Endothelial cell of umbilical vein (primary cell): ENCODE measurements at regions not wholly inside any gene's neighbourhood (a gene's known extent, or its start where the extent isn't known, plus 50 kb on each side); places are given as distances from the start of the nearest gene placed in this dataset.

Experiments
- BruUV-seq: library from RNA; stranded (reverse); fragments of 400-500 nt; replicated peaks from 2 replicates; lab custom pipeline; 2021; lab: Mats Ljungman, UMichigan
- CTCF ChIA-PET: fragments of 300-600, 350-600 bp; sonication (Branson Sonifier 250); formaldehyde crosslinking; loops from one replicate; lab custom pipeline; 2021; ENCODE audit warnings: antibody characterized with exemption, inconsistent platforms; lab: Charles Lee
- POLR2A ChIA-PET: fragments of 300-600, 350-600 bp; sonication (Branson Sonifier 250); formaldehyde crosslinking; loops from one replicate; lab custom pipeline; 2021; ENCODE audit warnings: antibody characterized with exemption, inconsistent platforms; lab: Charles Lee
- DNase-seq: peaks from one replicate; pipeline ENCODE4 v3.0.0-alpha.2; 2011; ENCODE audit warnings: low read depth, low spot score
- FAIRE-seq: peaks from 2 replicates; lab custom pipeline; 2011; peaks lifted over from hg19 to GRCh38; lab: Jason Lieb, UNC
- H2AFZ ChIP-seq: 2 replicates; pipeline ENCODE4 v1.6.0; 2012; ENCODE audit warnings: low read depth, low read length, control low read depth, inconsistent platforms
- H3K27ac ChIP-seq: 2 replicates; pipeline ENCODE4 v1.5.1; 2011; ENCODE audit warnings: low read depth, mild to moderate bottlenecking, control low read depth, low read length, moderate library complexity; ENCODE audit not compliant: insufficient read depth
- H3K27me3 ChIP-seq, 2 experiments: 2 replicates each; pipeline versions ENCODE4 v1.6.0 to v1.6.1; 2011; ENCODE audit warnings: low read length in 2 of 2, mixed read lengths in 1 of 2; ENCODE audit not compliant: control insufficient read depth in 2 of 2, insufficient read depth in 2 of 2
- H3K36me3 ChIP-seq, 2 experiments: 2 replicates in 1 of 2; 3 replicates in 1 of 2; pipeline ENCODE4 v1.5.1; 2011; ENCODE audit warnings: low read length in 2 of 2, mild to moderate bottlenecking in 1 of 2, moderate library complexity in 1 of 2; ENCODE audit not compliant: control insufficient read depth in 2 of 2, insufficient read depth in 2 of 2; ENCODE audit errors: extremely low read depth in 1 of 2
- H3K4me1 ChIP-seq: 3 replicates; pipeline ENCODE4 v1.5.1; 2011; ENCODE audit warnings: mild to moderate bottlenecking, low read length; ENCODE audit not compliant: control insufficient read depth, insufficient read depth; ENCODE audit errors: extremely low read depth
- H3K4me2 ChIP-seq: 2 replicates; pipeline ENCODE4 v1.6.1; 2011; ENCODE audit warnings: low read length, control low read depth, mixed read lengths; ENCODE audit not compliant: insufficient read depth
- H3K4me3 ChIP-seq, 3 experiments: fragments of 200-600 bp in 1 of 3; sonication (generic), shearing (Covaris generic) in 1 of 3; replicated peaks in 1 of 3; 2 replicates each; pipeline ENCODE4 v1.5.1; 2011 to 2016; ENCODE audit warnings: control low read depth in 3 of 3, low read length in 3 of 3, mild to moderate bottlenecking in 2 of 3, inconsistent platforms in 1 of 3, low read depth in 1 of 3, moderate library complexity in 1 of 3; ENCODE audit not compliant: insufficient read depth in 1 of 3
- H3K79me2 ChIP-seq: 2 replicates; pipeline ENCODE4 v1.6.0; 2012; ENCODE audit warnings: low read length, inconsistent platforms; ENCODE audit not compliant: control insufficient read depth, insufficient read depth
- H3K9ac ChIP-seq: replicated peaks from 2 replicates; pipeline ENCODE3; 2011; ENCODE audit warnings: low read length, control low read depth; ENCODE audit not compliant: insufficient read depth; ENCODE audit errors: extremely low read depth
- H3K9me1 ChIP-seq: replicated peaks from 3 replicates; pipeline ENCODE4 v1.6.0; 2011; ENCODE audit warnings: mild to moderate bottlenecking, low read length; ENCODE audit not compliant: control insufficient read depth, insufficient read depth; ENCODE audit errors: extremely low read depth
- H3K9me3 ChIP-seq: replicated peaks from 2 replicates; pipeline ENCODE4 v1.5.1; 2012; ENCODE audit warnings: low read length, inconsistent platforms; ENCODE audit not compliant: control insufficient read depth, insufficient read depth
- H4K20me1 ChIP-seq: replicated peaks from 2 replicates; pipeline ENCODE3; 2011; ENCODE audit warnings: mild to moderate bottlenecking, low read length; ENCODE audit not compliant: control insufficient read depth, insufficient read depth; ENCODE audit errors: extremely low read depth
- CTCF ChIP-seq, 2 donors: IDR thresholded peaks; 1 replicate in 1 of 2; 2 replicates in 1 of 2; pipeline ENCODE4 v1.5.1; 2011; ENCODE audit warnings: low read length in 2 of 2, mild to moderate bottlenecking in 2 of 2, moderate library complexity in 2 of 2, control low read depth in 1 of 2, inconsistent platforms in 1 of 2, low read depth in 1 of 2; ENCODE audit not compliant: insufficient read depth in 1 of 2; ENCODE audit errors: extremely low read depth in 1 of 2
- EZH2 ChIP-seq: IDR thresholded peaks from 2 replicates; pipeline ENCODE4 v1.6.1; 2012; ENCODE audit warnings: borderline replicate concordance, low read depth, mild to moderate bottlenecking, moderate library complexity, low read length, inconsistent platforms; ENCODE audit not compliant: severe bottlenecking
- FOS ChIP-seq: IDR thresholded peaks from 2 replicates; pipeline ENCODE4 v1.6.1; 2011; ENCODE audit warnings: mild to moderate bottlenecking, low read length, moderate library complexity, borderline replicate concordance; ENCODE audit not compliant: insufficient read depth
- GATA2 ChIP-seq: IDR thresholded peaks from 2 replicates; pipeline ENCODE4 v1.7.0; 2011; ENCODE audit warnings: low read depth, mild to moderate bottlenecking, moderate library complexity, mixed read lengths, low read length; ENCODE audit not compliant: insufficient read length, insufficient read depth
- JUN ChIP-seq: IDR thresholded peaks from 2 replicates; pipeline ENCODE4 v1.6.1; 2011; ENCODE audit warnings: borderline replicate concordance, low read depth; ENCODE audit not compliant: insufficient read length, insufficient read depth
- MAX ChIP-seq: IDR thresholded peaks from 2 replicates; pipeline ENCODE4 v1.6.1; 2011; ENCODE audit not compliant: insufficient read depth, insufficient read length
- MYC ChIP-seq: IDR thresholded peaks from one replicate; pipeline ENCODE4 v1.6.1; 2011; ENCODE audit warnings: mild to moderate bottlenecking, low read depth, low read length
- POLR2A ChIP-seq: IDR thresholded peaks from 2 replicates; pipeline ENCODE4 v1.6.1; 2012; ENCODE audit warnings: low read depth, mild to moderate bottlenecking, control low read depth, low read length
- POLR2AphosphoS5 ChIP-seq: IDR thresholded peaks from 2 replicates; pipeline ENCODE4 v1.6.1; 2012; ENCODE audit warnings: low read depth, mild to moderate bottlenecking, control low read depth, low read length, moderate library complexity; ENCODE audit not compliant: insufficient read depth
- dilution Hi-C: fragments of 300-500 bp; cut with MboI; formaldehyde crosslinking; loops from one replicate; pipeline ENCODE4 v1.15.0; 2019; ENCODE audit warnings: low sequenced_read_pairs; ENCODE audit not compliant: extremely low pct_ligation_motif_present
- intact Hi-C: fragments of 100-400 bp; cut with micrococcal nuclease; formaldehyde crosslinking; loops from one replicate; pipeline ENCODE4 v1.10.0; 2022

GRCh38 chr13:59584101-59584500, 579.6 kb downstream of the DIAPH3 start:
- DNase-seq: no peak
- CTCF ChIA-PET: no interaction called here
- Histone ChIP-seq H3K9me3 (no peaks in the 10 kb centered on the region), H3K36me3 (no peaks in the 10 kb centered on the region), H3K4me2 (no peak overlapping the region), H3K4me3 (no peak overlapping the region), H3K79me2 (no peaks in the 10 kb centered on the region), H3K4me1 (no peaks in the 10 kb centered on the region), H3K9ac (no peak overlapping the region), H2AFZ (no peak overlapping the region), H3K27me3 (no peaks in the 10 kb centered on the region), H3K27ac (no peak overlapping the region), H4K20me1 (no peaks in the 10 kb centered on the region), H3K9me1 (no peaks in the 10 kb centered on the region)
- no peak for TF ChIP-seq JUN
- no peak for TF ChIP-seq MAX
- no peak for TF ChIP-seq GATA2
- TF ChIP-seq POLR2AphosphoS5: no peak
- no peak for TF ChIP-seq CTCF (IDR thresholded peaks at IDR 0.05; ENCODE audit: extremely low read depth in 1 of 2, insufficient read depth in 1 of 2, low read depth in 1 of 2, low read length in 2 of 2)
- no peak for TF ChIP-seq FOS
- TF ChIP-seq MYC: no peak
- no peak for TF ChIP-seq POLR2A
- TF ChIP-seq EZH2: no peak
- FAIRE-seq: no peak
- dilution Hi-C loops: no loop called here
- intact Hi-C loops: no loop called here
- POLR2A ChIA-PET: no interaction called here
- no TSS peak for BruUV-seq
